Uterus (tissue), 2 donors: ENCODE measurements at regions not wholly inside any gene's neighbourhood (a gene's known extent, or its start where the extent isn't known, plus 50 kb on each side); places are given as distances from the start of the nearest gene placed in this dataset.

Experiments
- CTCF ChIP-seq, 4 experiments: fragments of 200-600 bp in 2 of 4; fragments of 450-650 bp in 2 of 4; sonication (generic) in 2 of 4; IDR thresholded peaks; one replicate each; pipeline ENCODE4 v1.5.1; 2016 to 2019; ENCODE audit warnings: antibody characterized with exemption in 4 of 4, mild to moderate bottlenecking in 2 of 4, moderate library complexity in 1 of 4
- POLR2A ChIP-seq, 2 donors: fragments of 450-650 bp; IDR thresholded peaks; one replicate each; pipeline ENCODE4 v1.6.1; 2016; ENCODE audit warnings: antibody characterized with exemption in 2 of 2, mild to moderate bottlenecking in 1 of 2, moderate library complexity in 1 of 2

GRCh38 chr1:188367661-188368060 is 1538.9 kb downstream of the PLA2G4A start:
- TF ChIP-seq CTCF (IDR thresholded peaks at IDR 0.05) (no peak), POLR2A (IDR thresholded peaks at IDR 0.05) (no peak)
